CD8-positive, alpha-beta memory T cell (primary cell): ENCODE measurements at regions not wholly inside any gene's neighbourhood (a gene's known extent, or its start where the extent isn't known, plus 50 kb on each side); places are given as distances from the start of the nearest gene placed in this dataset.

ENCODE experiments used
- CTCF ChIA-PET: fragments of 350-600 bp; sonication (Branson Sonifier 250); formaldehyde crosslinking; loops from one replicate; lab custom pipeline; 2021; ENCODE audit warnings: antibody characterized with exemption; lab: Charles Lee
- POLR2A ChIA-PET: fragments of 350-600 bp; sonication (Branson Sonifier 250); formaldehyde crosslinking; loops from one replicate; lab custom pipeline; 2021; ENCODE audit warnings: antibody characterized with exemption; lab: Charles Lee
- DNase-seq, 5 donors: peaks; one replicate each; pipeline versions ENCODE4 v3.0.0 to v3.0.0-alpha.2; 2020 to 2022; ENCODE audit warnings: mixed read lengths in 1 of 5
- H3K27ac ChIP-seq: one replicate; pipeline ENCODE4 v1.7.0; 2013; ENCODE audit warnings: low read depth, mild to moderate bottlenecking, low read length, moderate library complexity
- H3K27me3 ChIP-seq: 2 replicates; pipeline ENCODE4 v1.7.0; 2013; ENCODE audit warnings: low read length, mild to moderate bottlenecking; ENCODE audit not compliant: insufficient read depth, poor library complexity, severe bottlenecking
- H3K36me3 ChIP-seq: 2 replicates; pipeline ENCODE4 v1.7.0; 2013; ENCODE audit warnings: mild to moderate bottlenecking, low read length, moderate library complexity; ENCODE audit not compliant: insufficient read depth
- H3K4me1 ChIP-seq: 2 replicates; pipeline ENCODE4 v1.7.0; 2013; ENCODE audit warnings: mild to moderate bottlenecking, low read length, moderate library complexity; ENCODE audit not compliant: insufficient read depth
- H3K4me3 ChIP-seq: 2 replicates; pipeline ENCODE4 v1.7.0; 2013; ENCODE audit warnings: mild to moderate bottlenecking, low read length
- H3K9me3 ChIP-seq: 2 replicates; pipeline ENCODE4 v1.7.0; 2013; ENCODE audit warnings: mild to moderate bottlenecking, low read length
- H3K27ac Mint-ChIP-seq, 8 donors: one replicate each; pipeline ENCODE4 v1.8.0; 2020 to 2021; ENCODE audit warnings: mixed read lengths in 8 of 8, mild to moderate bottlenecking in 6 of 8, inconsistent platforms in 3 of 8, moderate library complexity in 3 of 8
- H3K27me3 Mint-ChIP-seq, 2 donors: one replicate each; pipeline ENCODE4 v1.8.0; 2020 to 2021; ENCODE audit warnings: mixed read lengths in 2 of 2, mild to moderate bottlenecking in 1 of 2, moderate library complexity in 1 of 2
- H3K36me3 Mint-ChIP-seq, 3 donors: one replicate each; pipeline ENCODE4 v1.8.0; 2020 to 2021; ENCODE audit warnings: mixed read lengths in 3 of 3, inconsistent platforms in 1 of 3, mild to moderate bottlenecking in 1 of 3
- H3K4me1 Mint-ChIP-seq, 3 donors: one replicate each; pipeline ENCODE4 v1.8.0; 2020 to 2021; ENCODE audit warnings: mixed read lengths in 3 of 3, inconsistent platforms in 1 of 3, mild to moderate bottlenecking in 1 of 3
- H3K4me3 Mint-ChIP-seq, 7 donors: one replicate each; pipeline ENCODE4 v1.8.0; 2020 to 2021; ENCODE audit warnings: mixed read lengths in 7 of 7, mild to moderate bottlenecking in 6 of 7, moderate library complexity in 4 of 7, inconsistent platforms in 2 of 7
- H3K9me3 Mint-ChIP-seq, 5 donors: one replicate each; pipeline ENCODE4 v1.8.0; 2020 to 2022; ENCODE audit warnings: mixed read lengths in 5 of 5, mild to moderate bottlenecking in 3 of 5, moderate library complexity in 2 of 5, inconsistent platforms in 1 of 5

GRCh38 chr18:63040788-63041410 is 278.7 kb downstream of the BCL2 start:
- CTCF ChIA-PET = no interaction called here
- Mint-ChIP-seq H3K36me3 (peaks cover 0 to 17% (median 2%) of the 10 kb centered on the region in 3 donors), H3K27me3 (peaks cover 2 to 22% of the 10 kb centered on the region in 2 donors), H3K4me1 (peaks cover 5 to 8% (median 5%) of the 10 kb centered on the region in 3 donors), H3K9me3 (peaks cover 0 to 6% (median 4%) of the 10 kb centered on the region in 5 donors), H3K27ac (peak overlapping the region in 2 of 8 donors; percentile 6 to 24), H3K4me3 (no peak overlapping the region)
- Histone ChIP-seq H3K9me3 (no peaks in the 10 kb centered on the region), H3K4me3 (no peak overlapping the region), H3K36me3 (no peaks in the 10 kb centered on the region), H3K4me1 (no peaks in the 10 kb centered on the region), H3K27me3 (no peaks in the 10 kb centered on the region), H3K27ac (no peak overlapping the region)
- DNase-seq = no peak
- POLR2A ChIA-PET = no interaction called here

- no peak for DNase-seq
- no peak overlapping the region for H3K4me3 Mint-ChIP-seq
- H3K9me3 ChIP-seq = no peaks in the 10 kb centered on the region
- H3K27me3 Mint-ChIP-seq = peaks cover 0 to 16% of the 10 kb centered on the region in 2 donors
- CTCF ChIA-PET = no interaction called here
- no peak overlapping the region for H3K4me3 ChIP-seq
- POLR2A ChIA-PET = no interaction called here
- peaks cover 0 to 6% (median 4%) of the 10 kb centered on the region in 5 donors for H3K9me3 Mint-ChIP-seq
- no peaks in the 10 kb centered on the region for H3K4me1 ChIP-seq
- peaks cover 0 to 14% (median 2%) of the 10 kb centered on the region in 3 donors for H3K36me3 Mint-ChIP-seq
- no peak overlapping the region for H3K27ac ChIP-seq
- H3K4me1 Mint-ChIP-seq = peaks cover 5 to 8% (median 5%) of the 10 kb centered on the region in 3 donors
- H3K36me3 ChIP-seq = no peaks in the 10 kb centered on the region
- no peaks in the 10 kb centered on the region for H3K27me3 ChIP-seq
- no peak overlapping the region for H3K27ac Mint-ChIP-seq
Observed at GRCh38 chr18:63037491-63037890, 282.1 kb downstream of the BCL2 start.

- no peak overlapping the region for H3K27ac Mint-ChIP-seq
- Histone ChIP-seq H3K27me3 (no peaks in the 10 kb centered on the region), H3K4me1 (no peaks in the 10 kb centered on the region), H3K9me3 (no peaks in the 10 kb centered on the region), H3K27ac (no peak overlapping the region), H3K36me3 (no peaks in the 10 kb centered on the region), H3K4me3 (no peak overlapping the region)
- H3K4me3 Mint-ChIP-seq = no peak overlapping the region
- ChIA-PET CTCF (interaction anchor here (1.7 kb wide), 1 partner anchor 15 kb away, joined by 5 read pairs; no protein-coding TSS in a partner anchor), POLR2A (no interaction called here)
- no peak for DNase-seq
- no peaks in the 10 kb centered on the region for H3K4me1 Mint-ChIP-seq
- peaks cover 1 to 4% of the 10 kb centered on the region in 2 donors for H3K27me3 Mint-ChIP-seq
- H3K36me3 Mint-ChIP-seq = no peaks in the 10 kb centered on the region
- H3K9me3 Mint-ChIP-seq = peaks cover 0 to 1% (median 0%) of the 10 kb centered on the region in 5 donors
Observed at GRCh38 chr18:63031375-63031774, 288.2 kb downstream of the BCL2 start.
